ENCODE measurements at regions not wholly inside any gene's neighbourhood (a gene's known extent, or its start where the extent isn't known, plus 50 kb on each side); places are given as distances from the start of the nearest gene placed in this dataset.

GRCh38 chr6:18584372-18584771, 197.2 kb downstream of the RNF144B start:
- no peak for TF ChIP-seq CTCF (conservative IDR thresholded peaks at IDR 0.05)
- no peak for TF ChIP-seq ZFX (IDR thresholded peaks at IDR 0.05)
